GM21529 (cell line): ENCODE measurements at regions not wholly inside any gene's neighbourhood (a gene's known extent, or its start where the extent isn't known, plus 50 kb on each side); places are given as distances from the start of the nearest gene placed in this dataset.
"Not testable (repeated sequence)": the region's sequence is repeated elsewhere in the genome, so short reads cannot be mapped to it uniquely, and the experiment has no call there.

Experiments
- ATAC-seq: cut with Tn5 transposase; IDR thresholded peaks from one replicate; pipeline ENCODE4 v1.9.1; 2021; ENCODE audit not compliant: unreplicated experiment

GRCh38 chr1:178606839-178607238 is 93.9 kb downstream of the TEX35 start:
- ATAC-seq: no peak

GRCh38 chr1:178607718-178608408 is 95.0 kb downstream of the TEX35 start:
- peak; percentile 43 for ATAC-seq

GRCh38 chr1:178609015-178609414 is 96.1 kb downstream of the TEX35 start:
- ATAC-seq: no peak

- not testable (repeated sequence) for ATAC-seq
These were observed 97.9 kb downstream of the TEX35 start for GRCh38 chr1:178610690-178611410.

- no peak for ATAC-seq
These were observed 99.4 kb downstream of the TEX35 start for GRCh38 chr1:178612261-178612660.

- ATAC-seq: no peak
These were observed 100.5 kb downstream of the TEX35 start for GRCh38 chr1:178613271-178613945.

- ATAC-seq: no peak
These were observed 101.4 kb downstream of the TEX35 start for GRCh38 chr1:178614286-178614685.

GRCh38 chr1:178619042-178619927 is 105.8 kb upstream of the RALGPS2 start:
- no peak for ATAC-seq

GRCh38 chr1:178620584-178621475 is 104.2 kb upstream of the RALGPS2 start:
- no peak for ATAC-seq

GRCh38 chr1:178621822-178622221 is 103.2 kb upstream of the RALGPS2 start:
- ATAC-seq: no peak

GRCh38 chr1:178625695-178626094 is 99.3 kb upstream of the RALGPS2 start:
- no peak for ATAC-seq

- ATAC-seq: no peak
These were observed 98.0 kb upstream of the RALGPS2 start for GRCh38 chr1:178627037-178627436.

GRCh38 chr1:178628637-178629251 is 96.3 kb upstream of the RALGPS2 start:
- no peak for ATAC-seq

- no peak for ATAC-seq
These were observed 95.5 kb upstream of the RALGPS2 start for GRCh38 chr1:178629252-178630154.

- ATAC-seq: no peak
These were observed 94.6 kb upstream of the RALGPS2 start for GRCh38 chr1:178630417-178630816.

- no peak for ATAC-seq
These were observed 92.4 kb upstream of the RALGPS2 start for GRCh38 chr1:178632653-178633052.

GRCh38 chr1:178633056-178633455 is 92.0 kb upstream of the RALGPS2 start:
- no peak for ATAC-seq

GRCh38 chr1:178634445-178634844 is 90.6 kb upstream of the RALGPS2 start:
- no peak for ATAC-seq

- ATAC-seq: no peak
These were observed 87.2 kb upstream of the RALGPS2 start for GRCh38 chr1:178637841-178638240.
